Vagina (tissue), 2 donors: ENCODE measurements at regions not wholly inside any gene's neighbourhood (a gene's known extent, or its start where the extent isn't known, plus 50 kb on each side); places are given as distances from the start of the nearest gene placed in this dataset.
"Not testable (repeated sequence)": the region's sequence is repeated elsewhere in the genome, so short reads cannot be mapped to it uniquely, and the experiment has no call there.

Experiments used
- CTCF ChIP-seq, 3 experiments: fragments of 450-650 bp in 2 of 3; fragments of 200-600 bp in 1 of 3; sonication (generic) in 1 of 3; IDR thresholded peaks; one replicate each; pipeline ENCODE4 v1.5.1; 2017 to 2019; ENCODE audit warnings: antibody characterized with exemption in 3 of 3, mild to moderate bottlenecking in 2 of 3, moderate library complexity in 2 of 3
- POLR2AphosphoS5 ChIP-seq, 2 donors: sonication (generic); formaldehyde crosslinking; IDR thresholded peaks; one replicate each; pipeline ENCODE4 v1.9.0; 2017; ENCODE audit warnings: antibody characterized with exemption in 2 of 2, mild to moderate bottlenecking in 2 of 2, low read depth in 1 of 2; ENCODE audit not compliant: insufficient read depth in 1 of 2

GRCh38 chr15:22282794-22283533 is 175.7 kb upstream of the GOLGA6L22 start:
- not testable (repeated sequence) for TF ChIP-seq POLR2AphosphoS5 (IDR thresholded peaks at IDR 0.05; ENCODE audit: insufficient read depth in 1 of 2, low read depth in 1 of 2); CTCF (IDR thresholded peaks at IDR 0.05)
